ENCODE measurements at regions not wholly inside any gene's neighbourhood (a gene's known extent, or its start where the extent isn't known, plus 50 kb on each side); places are given as distances from the start of the nearest gene placed in this dataset.

DNA sequence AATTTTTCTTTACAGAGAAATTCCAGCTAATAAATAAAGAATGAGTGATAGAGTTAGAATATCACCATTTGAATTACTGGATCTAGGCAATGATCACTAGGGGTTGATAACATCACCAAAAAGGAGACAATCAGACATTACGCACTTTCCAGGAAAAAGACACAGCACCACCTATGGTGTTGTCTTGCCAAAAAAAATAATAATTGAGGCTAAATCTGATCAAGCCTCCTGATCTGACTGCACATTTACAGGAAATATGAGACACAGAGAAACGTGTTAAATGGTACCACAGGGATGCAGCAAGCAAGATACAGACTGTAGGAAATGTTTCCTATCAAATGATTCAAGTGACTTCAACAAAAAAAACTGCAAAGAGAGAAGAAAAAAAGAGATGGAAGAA lies 92.8 kb downstream of the EOMES start:
- Histone ChIP-seq H3K27me3 (ENCODE audit: insufficient read depth, low read depth) (no peaks in the 10 kb centered on the region), H3K27ac (no peak overlapping the region), H3K4me1 (ENCODE audit: low read depth, poor library complexity, severe bottlenecking) (no peaks in the 10 kb centered on the region)

DNA sequence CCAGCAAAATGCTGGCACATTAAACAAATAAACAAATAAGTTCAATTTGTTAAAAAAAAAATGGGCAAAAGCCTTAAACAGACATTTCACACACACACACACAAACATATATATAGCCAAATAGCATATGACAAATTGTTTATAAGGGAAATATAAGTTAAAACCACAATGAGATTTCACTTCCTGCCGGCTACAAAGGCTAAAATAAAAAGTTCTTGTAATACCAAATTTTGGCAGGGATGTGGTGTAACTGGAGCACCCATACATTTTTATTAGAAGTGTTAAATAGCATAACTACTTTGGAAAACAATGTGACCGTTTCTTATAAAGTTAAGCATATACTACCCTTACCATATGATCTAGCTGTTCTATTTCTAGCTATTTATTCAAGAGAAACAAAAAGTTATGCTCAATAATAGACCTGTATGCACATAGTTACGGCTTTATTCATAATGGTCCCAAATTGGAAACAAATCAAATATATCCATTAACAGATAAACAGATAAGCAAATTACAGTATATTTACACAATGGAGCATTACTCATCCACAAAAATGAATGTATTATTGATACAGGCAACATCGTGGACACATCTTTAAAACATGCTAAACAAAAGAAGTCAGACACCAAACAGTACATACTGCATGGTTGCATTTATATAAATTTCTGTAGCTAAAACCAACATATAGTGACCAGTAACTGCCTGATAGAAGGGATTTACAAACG lies 93.9 kb downstream of the EOMES start:
- no peak overlapping the region for H3K4me3 ChIP-seq (IDR thresholded peaks at IDR 0.05; ENCODE audit: insufficient read depth, low read depth, low read length)
- H3K27ac ChIP-seq: no peak overlapping the region
- H3K27me3 ChIP-seq (ENCODE audit: insufficient read depth, low read depth): no peaks in the 10 kb centered on the region
- H3K36me3 ChIP-seq (ENCODE audit: insufficient read depth): no peaks in the 10 kb centered on the region
- H4K20me1 ChIP-seq (ENCODE audit: insufficient read depth): no peaks in the 10 kb centered on the region
- no peak overlapping the region for H3K4me2 ChIP-seq
- H3K9ac ChIP-seq: no peak overlapping the region
- H3K79me2 ChIP-seq (ENCODE audit: insufficient read depth, low read depth): no peaks in the 10 kb centered on the region
- TF ChIP-seq, protein P1, sequence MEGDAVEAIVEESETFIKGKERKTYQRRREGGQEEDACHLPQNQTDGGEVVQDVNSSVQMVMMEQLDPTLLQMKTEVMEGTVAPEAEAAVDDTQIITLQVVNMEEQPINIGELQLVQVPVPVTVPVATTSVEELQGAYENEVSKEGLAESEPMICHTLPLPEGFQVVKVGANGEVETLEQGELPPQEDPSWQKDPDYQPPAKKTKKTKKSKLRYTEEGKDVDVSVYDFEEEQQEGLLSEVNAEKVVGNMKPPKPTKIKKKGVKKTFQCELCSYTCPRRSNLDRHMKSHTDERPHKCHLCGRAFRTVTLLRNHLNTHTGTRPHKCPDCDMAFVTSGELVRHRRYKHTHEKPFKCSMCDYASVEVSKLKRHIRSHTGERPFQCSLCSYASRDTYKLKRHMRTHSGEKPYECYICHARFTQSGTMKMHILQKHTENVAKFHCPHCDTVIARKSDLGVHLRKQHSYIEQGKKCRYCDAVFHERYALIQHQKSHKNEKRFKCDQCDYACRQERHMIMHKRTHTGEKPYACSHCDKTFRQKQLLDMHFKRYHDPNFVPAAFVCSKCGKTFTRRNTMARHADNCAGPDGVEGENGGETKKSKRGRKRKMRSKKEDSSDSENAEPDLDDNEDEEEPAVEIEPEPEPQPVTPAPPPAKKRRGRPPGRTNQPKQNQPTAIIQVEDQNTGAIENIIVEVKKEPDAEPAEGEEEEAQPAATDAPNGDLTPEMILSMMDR (conservative IDR thresholded peaks at IDR 0.05; ENCODE audit: low read depth, low read length): no peak
- H3K4me1 ChIP-seq (ENCODE audit: low read depth, poor library complexity, severe bottlenecking): no peaks in the 10 kb centered on the region
- no peak overlapping the region for H2AFZ ChIP-seq (ENCODE audit: low read depth)

More for the DNA sequence above, 92.8 kb downstream of the EOMES start:
- Histone ChIP-seq H2AFZ (ENCODE audit: low read depth) (no peak overlapping the region), H3K4me2 (no peak overlapping the region), H3K36me3 (ENCODE audit: insufficient read depth) (no peaks in the 10 kb centered on the region), H4K20me1 (ENCODE audit: insufficient read depth) (no peaks in the 10 kb centered on the region), H3K9ac (no peak overlapping the region), H3K79me2 (ENCODE audit: insufficient read depth, low read depth) (no peaks in the 10 kb centered on the region), H3K4me3 (IDR thresholded peaks at IDR 0.05; ENCODE audit: insufficient read depth, low read depth, low read length) (no peak overlapping the region)
- TF ChIP-seq, protein P1 (conservative IDR thresholded peaks at IDR 0.05; ENCODE audit: low read depth, low read length): no peak

DNA sequence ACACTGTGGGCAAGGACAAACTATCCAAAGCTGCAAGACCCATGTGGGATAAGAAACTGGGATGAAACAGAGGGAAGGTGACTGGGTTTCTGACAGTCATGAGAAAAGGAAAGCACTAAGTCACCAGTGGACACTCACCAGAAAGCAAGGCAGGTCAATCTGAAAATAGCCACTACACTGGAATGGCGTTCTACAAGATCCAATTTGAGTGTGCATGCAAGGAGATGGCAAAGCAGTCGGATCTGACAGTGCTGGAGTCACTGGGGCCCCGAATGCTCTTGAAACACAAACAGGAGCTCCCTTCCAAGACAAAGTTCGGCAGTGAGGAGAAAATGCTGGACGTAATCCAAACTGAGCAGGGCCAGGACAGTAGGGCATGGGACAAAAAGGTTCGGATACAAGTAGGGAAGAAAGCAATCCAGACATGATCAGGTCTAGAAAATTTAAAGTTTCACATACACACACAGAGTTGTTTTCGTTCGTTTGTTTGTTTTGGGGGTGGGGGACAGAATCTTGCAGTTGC lies 95.5 kb downstream of the EOMES start:
- H3K4me3 ChIP-seq (IDR thresholded peaks at IDR 0.05; ENCODE audit: insufficient read depth, low read depth, low read length): no peak overlapping the region
- no peak overlapping the region for H3K4me2 ChIP-seq
- H3K4me1 ChIP-seq (ENCODE audit: low read depth, poor library complexity, severe bottlenecking): no peaks in the 10 kb centered on the region
- H3K27ac ChIP-seq: no peak overlapping the region
- no peaks in the 10 kb centered on the region for H4K20me1 ChIP-seq (ENCODE audit: insufficient read depth)
- no peak overlapping the region for H3K9ac ChIP-seq
- TF ChIP-seq, protein P1 (conservative IDR thresholded peaks at IDR 0.05; ENCODE audit: low read depth, low read length): no peak
- no peaks in the 10 kb centered on the region for H3K79me2 ChIP-seq (ENCODE audit: insufficient read depth, low read depth)
- H3K36me3 ChIP-seq (ENCODE audit: insufficient read depth): no peaks in the 10 kb centered on the region
- H2AFZ ChIP-seq (ENCODE audit: low read depth): no peak overlapping the region
- H3K27me3 ChIP-seq (ENCODE audit: insufficient read depth, low read depth): no peaks in the 10 kb centered on the region

DNA sequence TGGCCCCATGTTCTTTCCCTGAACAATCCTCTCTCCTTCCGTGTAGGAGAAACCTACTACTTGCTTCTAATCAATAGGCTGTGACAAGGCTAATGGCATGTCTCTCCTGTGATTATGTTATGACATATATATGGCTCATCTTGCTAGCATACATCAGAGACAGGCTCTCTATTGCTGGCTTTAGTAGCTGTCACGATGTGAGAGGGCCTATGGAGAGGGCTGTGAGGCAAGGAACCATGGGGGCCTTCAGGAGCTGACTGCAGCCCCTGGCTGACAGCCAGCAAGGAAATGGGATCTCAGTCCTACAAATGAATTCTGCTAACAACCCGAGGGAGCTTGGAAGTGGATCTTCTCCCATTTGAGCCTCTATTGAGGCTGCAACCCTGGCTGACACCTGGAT lies 96.3 kb downstream of the EOMES start:
- H2AFZ ChIP-seq (ENCODE audit: low read depth): no peak overlapping the region
- H3K36me3 ChIP-seq (ENCODE audit: insufficient read depth): no peaks in the 10 kb centered on the region
- H3K27me3 ChIP-seq (ENCODE audit: insufficient read depth, low read depth): no peaks in the 10 kb centered on the region
- H3K27ac ChIP-seq: no peak overlapping the region
- TF ChIP-seq, protein P1 (conservative IDR thresholded peaks at IDR 0.05; ENCODE audit: low read depth, low read length): no peak
- H4K20me1 ChIP-seq (ENCODE audit: insufficient read depth): no peaks in the 10 kb centered on the region
- no peak overlapping the region for H3K9ac ChIP-seq
- no peaks in the 10 kb centered on the region for H3K79me2 ChIP-seq (ENCODE audit: insufficient read depth, low read depth)
- no peak overlapping the region for H3K4me3 ChIP-seq (IDR thresholded peaks at IDR 0.05; ENCODE audit: insufficient read depth, low read depth, low read length)
- no peak overlapping the region for H3K4me2 ChIP-seq
- H3K4me1 ChIP-seq (ENCODE audit: low read depth, poor library complexity, severe bottlenecking): no peaks in the 10 kb centered on the region

Data from KMS-11 (cell line).